GM18861 (cell line): ENCODE measurements at regions not wholly inside any gene's neighbourhood (a gene's known extent, or its start where the extent isn't known, plus 50 kb on each side); places are given as distances from the start of the nearest gene placed in this dataset.

Experiments used
- ATAC-seq: cut with Tn5 transposase; IDR thresholded peaks from one replicate; pipeline ENCODE4 v1.9.1; 2021; ENCODE audit not compliant: unreplicated experiment

- no peak for ATAC-seq
These were observed 127.0 kb downstream of the PRELID2 start for GRCh38 chr5:145708169-145708568.

GRCh38 chr5:145704724-145705123 is 130.4 kb downstream of the PRELID2 start:
- ATAC-seq, result no peak

GRCh38 chr5:145703856-145704255 is 131.3 kb downstream of the PRELID2 start:
- no peak for ATAC-seq

GRCh38 chr5:145701404-145701803 is 133.7 kb downstream of the PRELID2 start:
- ATAC-seq, result no peak

GRCh38 chr5:145699846-145700245 is 135.3 kb downstream of the PRELID2 start:
- no peak for ATAC-seq

GRCh38 chr5:145697251-145697990 is 137.7 kb downstream of the PRELID2 start:
- no peak for ATAC-seq

GRCh38 chr5:145689235-145689634 is 145.9 kb downstream of the PRELID2 start:
- ATAC-seq, result peak; percentile 67

GRCh38 chr5:145687943-145688342 is 147.2 kb downstream of the PRELID2 start:
- ATAC-seq, result no peak

- ATAC-seq, result no peak
These were observed 149.7 kb downstream of the PRELID2 start for GRCh38 chr5:145685417-145685816.

- ATAC-seq, result no peak
These were observed 151.7 kb downstream of the PRELID2 start for GRCh38 chr5:145683431-145683830.

GRCh38 chr5:145682197-145682899 is 152.8 kb downstream of the PRELID2 start:
- no peak for ATAC-seq

- peak; percentile 97 for ATAC-seq
These were observed 153.5 kb downstream of the PRELID2 start for GRCh38 chr5:145681686-145682085.

- ATAC-seq, result no peak
These were observed 153.9 kb downstream of the PRELID2 start for GRCh38 chr5:145681216-145681615.

GRCh38 chr5:145680767-145681166 is 154.4 kb downstream of the PRELID2 start:
- ATAC-seq, result no peak

- no peak for ATAC-seq
These were observed 155.0 kb downstream of the PRELID2 start for GRCh38 chr5:145680169-145680568.

GRCh38 chr5:145678255-145678654 is 156.9 kb downstream of the PRELID2 start:
- no peak for ATAC-seq

- no peak for ATAC-seq
These were observed 161.4 kb downstream of the PRELID2 start for GRCh38 chr5:145673786-145674185.

GRCh38 chr5:145668714-145669113 is 166.4 kb downstream of the PRELID2 start:
- no peak for ATAC-seq

GRCh38 chr5:145667742-145668141 is 167.4 kb downstream of the PRELID2 start:
- ATAC-seq, result no peak

GRCh38 chr5:145666591-145666990 is 168.6 kb downstream of the PRELID2 start:
- ATAC-seq, result no peak

GRCh38 chr5:145661737-145662485 is 173.2 kb downstream of the PRELID2 start:
- no peak for ATAC-seq
